ENCODE measurements at regions not wholly inside any gene's neighbourhood (a gene's known extent, or its start where the extent isn't known, plus 50 kb on each side); places are given as distances from the start of the nearest gene placed in this dataset.

DNA sequence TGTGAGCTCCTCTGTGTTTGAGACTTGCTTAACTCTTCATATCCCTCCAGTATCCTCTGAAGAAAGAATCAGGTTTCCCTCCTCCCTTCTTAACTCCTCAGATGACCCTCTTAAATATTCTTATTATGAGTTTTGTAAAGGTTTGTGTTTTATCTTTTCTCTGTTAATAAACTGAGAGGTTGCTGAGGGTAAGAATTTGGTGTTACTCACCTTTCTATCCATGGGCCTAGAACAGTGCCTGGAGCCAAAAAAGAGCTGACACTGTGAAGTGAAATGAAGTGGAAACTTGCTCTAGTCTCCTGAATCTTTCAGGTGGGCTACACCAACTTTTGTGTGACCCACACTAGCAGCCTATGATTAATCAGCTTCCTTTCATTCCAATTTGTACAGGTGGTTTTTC, 208.4 kb downstream of the CSNK1G3 start:
- no peaks in the 10 kb centered on the region for H3K4me1 ChIP-seq
- no peaks in the 10 kb centered on the region for H3K36me3 ChIP-seq
- no peak for DNase-seq
- H3K27me3 ChIP-seq, result no peaks in the 10 kb centered on the region
- no peak overlapping the region for H3K4me3 ChIP-seq
- H3K27ac ChIP-seq, result no peak overlapping the region
- TF ChIP-seq POLR2A (IDR thresholded peaks at IDR 0.05), result no peak
- TF ChIP-seq, protein P1, sequence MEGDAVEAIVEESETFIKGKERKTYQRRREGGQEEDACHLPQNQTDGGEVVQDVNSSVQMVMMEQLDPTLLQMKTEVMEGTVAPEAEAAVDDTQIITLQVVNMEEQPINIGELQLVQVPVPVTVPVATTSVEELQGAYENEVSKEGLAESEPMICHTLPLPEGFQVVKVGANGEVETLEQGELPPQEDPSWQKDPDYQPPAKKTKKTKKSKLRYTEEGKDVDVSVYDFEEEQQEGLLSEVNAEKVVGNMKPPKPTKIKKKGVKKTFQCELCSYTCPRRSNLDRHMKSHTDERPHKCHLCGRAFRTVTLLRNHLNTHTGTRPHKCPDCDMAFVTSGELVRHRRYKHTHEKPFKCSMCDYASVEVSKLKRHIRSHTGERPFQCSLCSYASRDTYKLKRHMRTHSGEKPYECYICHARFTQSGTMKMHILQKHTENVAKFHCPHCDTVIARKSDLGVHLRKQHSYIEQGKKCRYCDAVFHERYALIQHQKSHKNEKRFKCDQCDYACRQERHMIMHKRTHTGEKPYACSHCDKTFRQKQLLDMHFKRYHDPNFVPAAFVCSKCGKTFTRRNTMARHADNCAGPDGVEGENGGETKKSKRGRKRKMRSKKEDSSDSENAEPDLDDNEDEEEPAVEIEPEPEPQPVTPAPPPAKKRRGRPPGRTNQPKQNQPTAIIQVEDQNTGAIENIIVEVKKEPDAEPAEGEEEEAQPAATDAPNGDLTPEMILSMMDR (IDR thresholded peaks at IDR 0.05), result no peak
- intact Hi-C loops (cut with DNase I; ENCODE audit: low total_unique reads), result no loop called here
- H3K9me3 ChIP-seq, result no peaks in the 10 kb centered on the region

DNA sequence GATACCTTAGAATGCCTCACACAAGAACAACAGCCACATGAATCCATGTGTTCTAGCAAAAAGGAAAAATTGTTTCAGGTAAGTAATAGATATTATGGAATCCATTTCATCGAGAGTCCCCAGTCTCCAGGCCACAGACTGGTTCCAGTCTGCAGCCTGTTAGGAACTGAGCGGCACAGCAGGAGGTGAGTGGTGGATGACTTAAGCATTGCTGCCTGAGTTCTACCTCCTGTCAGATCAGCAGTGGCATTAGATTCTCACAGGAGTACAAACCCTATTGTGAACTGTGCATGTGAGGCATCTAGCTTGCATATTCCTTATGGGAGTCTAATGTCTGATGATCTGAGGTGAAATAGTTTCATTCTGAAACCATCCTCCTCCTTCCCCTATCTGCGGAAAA, 207.0 kb downstream of the CSNK1G3 start:
- TF ChIP-seq, protein P1 (IDR thresholded peaks at IDR 0.05), result no peak
- TF ChIP-seq POLR2A (IDR thresholded peaks at IDR 0.05), result no peak

DNA sequence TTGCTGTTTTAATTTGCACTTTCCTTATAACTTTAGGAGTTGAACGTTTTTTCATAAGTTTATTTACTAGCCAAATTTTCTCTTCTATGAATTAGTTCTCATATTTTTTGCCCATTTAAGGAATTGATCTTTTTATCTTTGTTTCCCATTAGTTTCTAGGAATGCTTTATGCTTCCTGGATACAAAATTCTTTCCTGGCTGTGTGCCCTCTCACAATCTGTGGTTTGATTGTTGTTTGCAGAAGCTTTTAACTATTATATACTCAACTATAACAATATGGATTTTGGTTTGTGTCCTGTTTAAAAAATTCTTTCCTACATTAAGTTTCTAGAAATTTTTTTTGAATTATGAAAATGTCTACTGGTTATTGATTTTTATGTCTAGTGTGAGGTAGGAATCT, 206.3 kb downstream of the CSNK1G3 start:
- Histone ChIP-seq H3K4me1 (no peaks in the 10 kb centered on the region), H3K27me3 (no peaks in the 10 kb centered on the region), H3K9me3 (no peaks in the 10 kb centered on the region), H3K27ac (no peak overlapping the region), H3K36me3 (no peaks in the 10 kb centered on the region), H3K4me3 (no peak overlapping the region)
- TF ChIP-seq, protein P1 (IDR thresholded peaks at IDR 0.05), result no peak
- no peak for TF ChIP-seq POLR2A (IDR thresholded peaks at IDR 0.05)
- no peak for DNase-seq
- intact Hi-C loops (cut with DNase I; ENCODE audit: low total_unique reads), result no loop called here

More for the DNA sequence above, 207.0 kb downstream of the CSNK1G3 start:
- no peaks in the 10 kb centered on the region for H3K9me3 ChIP-seq
- H3K27ac ChIP-seq, result no peak overlapping the region
- H3K4me1 ChIP-seq, result no peaks in the 10 kb centered on the region
- intact Hi-C loops (cut with DNase I; ENCODE audit: low total_unique reads), result no loop called here
- no peak overlapping the region for H3K4me3 ChIP-seq
- no peaks in the 10 kb centered on the region for H3K36me3 ChIP-seq
- no peaks in the 10 kb centered on the region for H3K27me3 ChIP-seq
- no peak for DNase-seq

DNA sequence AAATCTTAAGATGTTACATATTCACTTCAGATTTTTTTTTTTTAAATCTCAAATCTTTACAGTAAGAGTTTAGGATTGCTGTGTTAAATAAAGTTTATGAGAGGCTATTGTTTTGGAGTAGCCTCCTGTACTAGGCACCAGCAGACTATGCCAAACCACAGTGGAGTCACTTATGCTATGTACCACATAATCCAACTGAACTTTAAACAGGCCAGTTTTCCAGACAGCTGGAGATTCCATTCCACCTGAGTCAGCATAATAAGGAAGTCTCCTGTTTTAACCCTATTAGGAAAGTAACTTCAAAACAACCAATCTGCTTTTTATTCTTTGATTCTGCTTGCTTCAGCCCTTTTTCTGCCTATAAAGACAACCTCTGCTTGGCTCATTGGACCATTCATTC, 205.2 kb downstream of the CSNK1G3 start:
- Histone ChIP-seq H3K36me3 (no peaks in the 10 kb centered on the region), H3K4me1 (no peaks in the 10 kb centered on the region), H3K27me3 (no peaks in the 10 kb centered on the region), H3K27ac (no peak overlapping the region), H3K9me3 (no peaks in the 10 kb centered on the region), H3K4me3 (no peak overlapping the region)
- TF ChIP-seq POLR2A (IDR thresholded peaks at IDR 0.05), result no peak
- TF ChIP-seq, protein P1 (IDR thresholded peaks at IDR 0.05), result no peak
- DNase-seq, result no peak
- intact Hi-C loops (cut with DNase I; ENCODE audit: low total_unique reads), result no loop called here

DNA sequence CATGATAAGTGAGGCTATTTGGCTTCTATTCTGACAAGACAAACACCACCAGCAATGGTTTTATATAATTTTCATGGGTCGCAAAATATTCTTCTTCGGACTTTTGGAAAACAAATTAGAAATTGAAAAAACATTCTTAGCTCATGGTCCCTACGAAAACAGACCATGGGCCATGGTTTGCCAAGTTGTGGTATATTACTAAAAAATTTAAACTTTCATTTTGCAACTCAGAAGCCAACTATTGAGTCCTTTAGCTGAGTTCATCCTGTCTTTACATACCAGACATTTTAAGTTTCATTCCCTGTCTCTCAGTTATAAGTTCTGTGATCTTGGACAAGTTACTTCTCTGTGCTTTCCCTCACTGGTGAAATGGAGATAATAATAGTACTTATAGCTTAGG, 198.1 kb downstream of the CSNK1G3 start:
- H3K4me3 ChIP-seq, result no peak overlapping the region
- intact Hi-C loops (cut with DNase I; ENCODE audit: low total_unique reads), result no loop called here
- no peaks in the 10 kb centered on the region for H3K4me1 ChIP-seq
- H3K27me3 ChIP-seq, result no peaks in the 10 kb centered on the region
- H3K36me3 ChIP-seq, result no peaks in the 10 kb centered on the region
- no peak overlapping the region for H3K27ac ChIP-seq
- H3K9me3 ChIP-seq, result no peaks in the 10 kb centered on the region
- no peak for TF ChIP-seq POLR2A (IDR thresholded peaks at IDR 0.05)
- TF ChIP-seq, protein P1 (IDR thresholded peaks at IDR 0.05), result no peak
- DNase-seq, result no peak

All from uterus (tissue), 3 donors.